Endothelial cell (in vitro differentiated cells): ENCODE measurements at regions not wholly inside any gene's neighbourhood (a gene's known extent, or its start where the extent isn't known, plus 50 kb on each side); places are given as distances from the start of the nearest gene placed in this dataset.

ENCODE experiments used
- DNase-seq: peaks from one replicate; pipeline ENCODE4 v3.0.0; 2021; ENCODE audit warnings: low spot score
- H3K27ac Mint-ChIP-seq: one replicate; pipeline ENCODE4 v1.8.0; 2021; ENCODE audit warnings: mixed read lengths, inconsistent platforms; ENCODE audit not compliant: unreplicated experiment
- H3K27me3 Mint-ChIP-seq: one replicate; pipeline ENCODE4 v1.8.0; 2021; ENCODE audit warnings: mild to moderate bottlenecking, moderate library complexity, mixed read lengths, inconsistent platforms; ENCODE audit not compliant: unreplicated experiment
- H3K36me3 Mint-ChIP-seq: one replicate; pipeline ENCODE4 v1.8.0; 2021; ENCODE audit warnings: mild to moderate bottlenecking, low read depth, mixed read lengths, inconsistent platforms; ENCODE audit not compliant: unreplicated experiment
- H3K4me1 Mint-ChIP-seq: one replicate; pipeline ENCODE4 v1.8.0; 2021; ENCODE audit warnings: mild to moderate bottlenecking, mixed read lengths, inconsistent platforms; ENCODE audit not compliant: unreplicated experiment
- H3K4me3 Mint-ChIP-seq: one replicate; pipeline ENCODE4 v1.8.0; 2021; ENCODE audit warnings: mild to moderate bottlenecking, mixed read lengths, inconsistent platforms; ENCODE audit not compliant: unreplicated experiment
- H3K9me3 Mint-ChIP-seq: one replicate; pipeline ENCODE4 v1.8.0; 2021; ENCODE audit warnings: mixed read lengths, inconsistent platforms; ENCODE audit not compliant: unreplicated experiment
- CTCF ChIP-seq: fragments of 200-600 bp; sonication (generic); IDR thresholded peaks from one replicate; pipeline ENCODE4 v1.5.0; 2021; ENCODE audit warnings: antibody characterized with exemption; ENCODE audit not compliant: unreplicated experiment

- no peak for TF ChIP-seq CTCF
- Mint-ChIP-seq H3K4me1 (no peaks in the 10 kb centered on the region), H3K4me3 (no peak overlapping the region), H3K27me3 (no peaks in the 10 kb centered on the region), H3K27ac (no peak overlapping the region), H3K36me3 (no peaks in the 10 kb centered on the region), H3K9me3 (no peaks in the 10 kb centered on the region)
- no peak for DNase-seq
Observed at GRCh38 chr5:4758550-4758949, 381.6 kb upstream of the ADAMTS16 start.

- TF ChIP-seq CTCF, result no peak
- Mint-ChIP-seq H3K27me3 (no peaks in the 10 kb centered on the region), H3K9me3 (no peaks in the 10 kb centered on the region), H3K4me3 (no peak overlapping the region), H3K36me3 (no peaks in the 10 kb centered on the region), H3K4me1 (no peaks in the 10 kb centered on the region), H3K27ac (no peak overlapping the region)
- no peak for DNase-seq
Observed at GRCh38 chr5:4758996-4759395, 381.1 kb upstream of the ADAMTS16 start.

- no peak overlapping the region for H3K4me3 Mint-ChIP-seq
- no peaks in the 10 kb centered on the region for H3K9me3 Mint-ChIP-seq
- H3K36me3 Mint-ChIP-seq, result no peaks in the 10 kb centered on the region
Observed at GRCh38 chr5:4762316-4762715, 377.8 kb upstream of the ADAMTS16 start.

GRCh38 chr5:4765411-4765810 lies 374.7 kb upstream of the ADAMTS16 start:
- Mint-ChIP-seq H3K4me1 (no peaks in the 10 kb centered on the region), H3K4me3 (no peak overlapping the region), H3K9me3 (no peaks in the 10 kb centered on the region), H3K36me3 (no peaks in the 10 kb centered on the region), H3K27me3 (no peaks in the 10 kb centered on the region), H3K27ac (no peak overlapping the region)
- no peak for DNase-seq
- no peak for TF ChIP-seq CTCF

More at GRCh38 chr5:4762316-4762715, 377.8 kb upstream of the ADAMTS16 start:
- no peak for TF ChIP-seq CTCF
- Mint-ChIP-seq H3K4me1 (no peaks in the 10 kb centered on the region), H3K27ac (no peak overlapping the region), H3K27me3 (no peaks in the 10 kb centered on the region)
- no peak for DNase-seq

- H3K9me3 Mint-ChIP-seq, result no peaks in the 10 kb centered on the region
- H3K36me3 Mint-ChIP-seq, result no peaks in the 10 kb centered on the region
- no peaks in the 10 kb centered on the region for H3K4me1 Mint-ChIP-seq
- H3K27me3 Mint-ChIP-seq, result no peaks in the 10 kb centered on the region
- no peak overlapping the region for H3K27ac Mint-ChIP-seq
- no peak for TF ChIP-seq CTCF
- no peak overlapping the region for H3K4me3 Mint-ChIP-seq
- no peak for DNase-seq
Observed at GRCh38 chr5:4766101-4766500, 374.0 kb upstream of the ADAMTS16 start.
